ENCODE measurements at regions not wholly inside any gene's neighbourhood (a gene's known extent, or its start where the extent isn't known, plus 50 kb on each side); places are given as distances from the start of the nearest gene placed in this dataset.

DNA sequence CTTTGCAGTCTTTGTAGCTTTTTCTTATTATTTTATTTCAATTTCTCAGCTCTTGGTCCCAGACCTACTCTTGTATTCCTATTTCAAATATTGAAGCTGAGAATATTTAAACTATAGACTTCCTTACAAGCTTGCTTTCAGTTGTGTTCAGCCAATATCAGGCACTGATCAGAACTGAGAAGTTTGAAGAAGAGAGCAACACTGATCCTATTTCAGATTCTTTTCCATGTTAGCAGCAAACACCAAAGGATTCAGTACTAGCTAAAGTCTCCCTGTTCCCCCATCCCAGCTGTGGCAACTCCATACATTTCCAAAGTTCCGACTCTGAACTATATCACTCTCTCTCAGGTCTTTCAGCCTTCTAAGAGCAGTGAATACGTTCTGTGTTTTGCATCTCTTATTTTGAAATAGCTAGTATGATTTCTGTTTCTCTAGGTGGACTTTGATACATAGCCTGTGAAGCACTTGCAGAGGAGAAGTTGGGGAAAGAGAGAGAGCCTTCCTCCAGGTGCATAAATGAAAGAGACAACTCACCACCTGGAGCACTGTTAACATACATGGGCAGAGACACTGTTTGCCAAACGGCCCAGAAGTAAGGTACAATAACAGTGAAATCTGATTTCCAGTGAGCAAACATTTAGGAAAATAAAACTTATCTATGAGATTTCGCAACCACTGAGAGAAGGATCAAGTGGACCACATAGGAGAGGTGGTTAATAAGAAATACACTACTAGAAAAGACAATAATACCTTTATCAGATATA lies 135.0 kb upstream of the ZNF804A start:
- TF ChIP-seq POLR2A (IDR thresholded peaks at IDR 0.05) (no peak), CTCF (IDR thresholded peaks at IDR 0.05) (no peak), POLR2AphosphoS5 (IDR thresholded peaks at IDR 0.05) (peak in 1 of 3 donors; percentile 34), EP300 (IDR thresholded peaks at IDR 0.05) (no peak)
